ENCODE measurements at regions not wholly inside any gene's neighbourhood (a gene's known extent, or its start where the extent isn't known, plus 50 kb on each side); places are given as distances from the start of the nearest gene placed in this dataset.
"Not testable (repeated sequence)": the region's sequence is repeated elsewhere in the genome, so short reads cannot be mapped to it uniquely, and the experiment has no call there.

DNA sequence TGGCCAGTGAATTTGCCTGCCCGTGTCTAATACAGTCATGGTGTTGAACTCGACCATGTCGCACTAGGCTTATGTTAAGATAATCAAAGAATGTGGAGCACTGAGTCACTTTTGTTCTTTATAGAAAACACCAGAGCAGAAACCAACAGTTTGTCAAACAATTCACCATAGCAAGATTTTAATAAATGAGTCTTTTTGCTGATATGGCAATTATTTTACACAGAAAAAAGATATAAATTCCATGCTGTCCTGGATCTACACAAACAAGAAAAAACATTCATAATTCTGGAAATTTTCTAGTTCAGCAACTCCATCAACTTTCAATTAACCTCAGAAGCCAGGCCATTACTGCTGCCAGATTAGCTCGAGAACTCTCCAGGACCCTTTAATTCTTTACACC is 208.9 kb downstream of the ZNF608 start:
- Histone ChIP-seq H3K27me3 (ENCODE audit: control insufficient read depth, insufficient read depth, low read length, poor library complexity, severe bottlenecking) (no peaks in the 10 kb centered on the region), H3K9me3 (ENCODE audit: control insufficient read depth, low read length) (no peaks in the 10 kb centered on the region), H3K4me1 (ENCODE audit: control insufficient read depth, insufficient read depth, low read length) (no peaks in the 10 kb centered on the region), H3K4me3 (ENCODE audit: insufficient read depth, low read depth, low read length) (no peak overlapping the region), H3K27ac (ENCODE audit: insufficient read depth, low read depth, low read length, poor library complexity, severe bottlenecking) (no peak overlapping the region), H3K36me3 (ENCODE audit: control insufficient read depth, insufficient read depth, low read length) (no peaks in the 10 kb centered on the region)
- WGBS, 2 experiments = 94 to 97% methylated on average over 4 of the region's 4 CpGs

DNA sequence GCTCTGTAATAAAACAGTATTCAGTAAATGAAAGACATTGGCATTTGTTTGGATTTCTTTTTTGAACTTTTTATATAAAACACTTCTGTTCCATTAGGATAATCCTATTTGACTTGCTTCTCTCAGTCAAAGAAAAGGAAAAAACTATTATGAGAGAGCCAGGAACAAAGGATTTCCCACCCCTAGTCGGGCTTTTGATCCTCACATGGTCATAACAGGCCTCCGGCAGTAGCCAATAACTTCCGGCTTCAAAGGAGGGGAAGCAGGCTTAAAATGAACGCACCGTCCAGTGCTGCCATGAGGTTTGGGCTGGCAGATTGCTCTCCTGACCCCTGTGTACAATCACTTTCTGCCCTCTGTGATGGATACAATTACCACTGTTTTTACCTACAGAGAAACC is 209.3 kb downstream of the ZNF608 start:
- 85 to 88% methylated on average over 5 of the region's 5 CpGs for WGBS, 2 experiments
- Histone ChIP-seq H3K27ac (ENCODE audit: insufficient read depth, low read depth, low read length, poor library complexity, severe bottlenecking) (no peak overlapping the region), H3K9me3 (ENCODE audit: control insufficient read depth, low read length) (no peaks in the 10 kb centered on the region), H3K27me3 (ENCODE audit: control insufficient read depth, insufficient read depth, low read length, poor library complexity, severe bottlenecking) (no peaks in the 10 kb centered on the region), H3K4me1 (ENCODE audit: control insufficient read depth, insufficient read depth, low read length) (no peaks in the 10 kb centered on the region), H3K4me3 (ENCODE audit: insufficient read depth, low read depth, low read length) (no peak overlapping the region), H3K36me3 (ENCODE audit: control insufficient read depth, insufficient read depth, low read length) (no peaks in the 10 kb centered on the region)

DNA sequence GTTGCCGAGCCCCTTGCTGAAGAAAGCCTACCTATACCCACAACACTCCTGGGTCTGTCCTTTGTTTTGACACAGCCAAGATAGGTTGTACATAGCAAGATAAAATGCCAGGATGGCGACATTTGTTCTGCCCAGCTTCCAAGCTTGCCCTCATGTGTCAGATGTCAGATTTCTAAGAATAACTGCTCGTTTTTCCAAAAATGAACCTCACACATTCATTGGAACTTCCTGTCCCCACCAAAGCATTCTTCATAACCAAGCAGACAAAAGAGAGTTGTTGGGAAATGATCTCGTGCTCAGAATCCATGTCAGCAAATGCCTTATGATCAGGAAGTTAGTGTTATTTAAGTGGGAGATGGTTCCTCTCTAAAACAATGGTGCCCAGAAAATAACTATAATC is 210.1 kb downstream of the ZNF608 start:
- no peak overlapping the region for H3K27ac ChIP-seq (ENCODE audit: insufficient read depth, low read depth, low read length, poor library complexity, severe bottlenecking)
- H3K4me1 ChIP-seq (ENCODE audit: control insufficient read depth, insufficient read depth, low read length) = no peaks in the 10 kb centered on the region
- H3K9me3 ChIP-seq (ENCODE audit: control insufficient read depth, low read length) = no peaks in the 10 kb centered on the region
- H3K27me3 ChIP-seq (ENCODE audit: control insufficient read depth, insufficient read depth, low read length, poor library complexity, severe bottlenecking) = no peaks in the 10 kb centered on the region
- 93 to 97% methylated on average over 3 to 4 of the region's 4 CpGs for WGBS, 2 experiments
- H3K36me3 ChIP-seq (ENCODE audit: control insufficient read depth, insufficient read depth, low read length) = no peaks in the 10 kb centered on the region
- H3K4me3 ChIP-seq (ENCODE audit: insufficient read depth, low read depth, low read length) = no peak overlapping the region

DNA sequence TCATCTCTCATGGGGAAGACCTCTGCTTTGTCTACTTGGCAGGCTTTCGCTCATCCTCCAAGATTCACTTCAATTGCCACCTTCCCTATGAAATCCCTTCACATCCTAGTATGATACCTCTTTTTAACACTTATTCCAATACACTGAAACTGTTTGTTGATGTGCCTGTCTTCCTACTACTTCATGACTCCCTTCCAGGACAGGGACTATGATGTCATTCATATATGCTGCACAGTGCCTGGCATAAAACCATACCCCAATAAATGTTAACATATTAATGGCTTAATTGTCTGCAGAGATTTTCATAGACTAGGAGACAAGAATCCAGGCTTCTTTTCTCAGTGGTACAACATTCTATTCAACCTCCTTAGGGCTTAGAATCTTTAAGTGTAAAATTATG is 215.5 kb downstream of the ZNF608 start:
- H3K36me3 ChIP-seq (ENCODE audit: control insufficient read depth, insufficient read depth, low read length) = no peaks in the 10 kb centered on the region
- H3K4me3 ChIP-seq (ENCODE audit: insufficient read depth, low read depth, low read length) = no peak overlapping the region
- 91 to 92% methylated on average over 1 of the region's 1 CpG for WGBS, 2 experiments
- H3K4me1 ChIP-seq (ENCODE audit: control insufficient read depth, insufficient read depth, low read length) = no peaks in the 10 kb centered on the region
- H3K27ac ChIP-seq (ENCODE audit: insufficient read depth, low read depth, low read length, poor library complexity, severe bottlenecking) = no peak overlapping the region
- H3K27me3 ChIP-seq (ENCODE audit: control insufficient read depth, insufficient read depth, low read length, poor library complexity, severe bottlenecking) = no peaks in the 10 kb centered on the region
- no peaks in the 10 kb centered on the region for H3K9me3 ChIP-seq (ENCODE audit: control insufficient read depth, low read length)

DNA sequence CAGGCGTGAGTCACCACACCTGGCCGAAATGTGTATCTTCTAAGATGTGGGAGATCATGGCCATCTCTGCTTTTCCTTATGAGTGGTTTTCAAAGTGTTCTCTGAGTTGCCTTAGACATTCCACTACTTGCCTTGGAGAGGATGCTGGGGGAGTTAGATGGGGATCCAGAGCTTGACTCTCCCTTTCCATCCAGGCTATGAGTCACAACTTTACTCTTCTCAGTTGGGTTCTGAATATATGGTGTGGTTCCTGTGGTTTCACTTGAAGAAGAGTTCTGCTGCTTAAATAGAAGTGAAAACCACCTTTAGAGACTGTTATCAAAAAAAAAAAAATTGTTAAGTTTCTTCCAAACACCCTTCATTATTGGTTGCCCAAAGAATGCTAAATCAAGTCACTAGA is 217.6 kb downstream of the ZNF608 start:
- H3K27me3 ChIP-seq (ENCODE audit: control insufficient read depth, insufficient read depth, low read length, poor library complexity, severe bottlenecking) = no peaks in the 10 kb centered on the region
- H3K27ac ChIP-seq (ENCODE audit: insufficient read depth, low read depth, low read length, poor library complexity, severe bottlenecking) = no peak overlapping the region
- H3K4me1 ChIP-seq (ENCODE audit: control insufficient read depth, insufficient read depth, low read length) = no peaks in the 10 kb centered on the region
- H3K9me3 ChIP-seq (ENCODE audit: control insufficient read depth, low read length) = no peaks in the 10 kb centered on the region
- WGBS, 2 experiments = 96 to 98% methylated on average over 2 of the region's 2 CpGs
- no peaks in the 10 kb centered on the region for H3K36me3 ChIP-seq (ENCODE audit: control insufficient read depth, insufficient read depth, low read length)
- H3K4me3 ChIP-seq (ENCODE audit: insufficient read depth, low read depth, low read length) = no peak overlapping the region

DNA sequence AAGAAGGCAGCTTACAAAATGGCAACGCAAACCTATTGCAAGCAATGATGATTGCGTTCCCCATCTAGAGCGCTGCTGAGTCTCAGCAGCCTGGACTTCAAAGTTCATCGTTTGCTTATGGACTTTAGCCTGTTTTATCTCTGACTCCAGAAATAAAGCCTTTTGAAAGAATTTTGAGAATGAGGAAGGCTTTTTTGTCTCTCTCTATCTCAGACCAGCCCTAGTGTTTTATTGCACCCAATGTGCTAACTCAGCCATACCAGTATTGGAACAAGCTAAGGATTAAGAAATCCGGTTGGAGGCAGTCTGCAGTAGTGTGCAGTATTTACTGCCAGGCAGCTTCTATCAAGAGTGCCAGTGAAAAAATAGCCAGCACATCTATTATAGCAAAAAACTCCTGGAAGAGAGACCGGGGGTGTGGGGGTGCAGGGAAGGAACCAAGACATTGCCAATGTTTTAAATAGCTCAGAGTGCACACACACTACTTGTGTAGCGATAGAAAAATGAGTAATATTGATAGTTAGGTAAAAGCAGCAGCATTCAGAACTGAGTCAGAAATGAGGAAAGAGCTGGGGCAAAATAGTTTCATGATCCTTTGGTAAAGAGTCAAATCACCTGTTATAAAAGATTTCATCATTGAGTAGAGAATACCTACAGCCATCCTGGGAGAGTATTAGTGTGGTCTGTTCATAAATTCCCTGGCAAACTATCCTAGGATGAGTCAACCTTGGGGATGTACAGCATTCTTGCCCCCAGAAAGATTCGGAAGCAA is 219.0 kb downstream of the ZNF608 start:
- H3K4me3 ChIP-seq (ENCODE audit: insufficient read depth, low read depth, low read length) = no peak overlapping the region
- H3K36me3 ChIP-seq (ENCODE audit: control insufficient read depth, insufficient read depth, low read length) = no peaks in the 10 kb centered on the region
- no peaks in the 10 kb centered on the region for H3K9me3 ChIP-seq (ENCODE audit: control insufficient read depth, low read length)
- H3K27ac ChIP-seq (ENCODE audit: insufficient read depth, low read depth, low read length, poor library complexity, severe bottlenecking) = no peak overlapping the region
- 95% methylated on average over 8 of the region's 8 CpGs for WGBS, 2 experiments
- H3K27me3 ChIP-seq (ENCODE audit: control insufficient read depth, insufficient read depth, low read length, poor library complexity, severe bottlenecking) = no peaks in the 10 kb centered on the region
- no peaks in the 10 kb centered on the region for H3K4me1 ChIP-seq (ENCODE audit: control insufficient read depth, insufficient read depth, low read length)

DNA sequence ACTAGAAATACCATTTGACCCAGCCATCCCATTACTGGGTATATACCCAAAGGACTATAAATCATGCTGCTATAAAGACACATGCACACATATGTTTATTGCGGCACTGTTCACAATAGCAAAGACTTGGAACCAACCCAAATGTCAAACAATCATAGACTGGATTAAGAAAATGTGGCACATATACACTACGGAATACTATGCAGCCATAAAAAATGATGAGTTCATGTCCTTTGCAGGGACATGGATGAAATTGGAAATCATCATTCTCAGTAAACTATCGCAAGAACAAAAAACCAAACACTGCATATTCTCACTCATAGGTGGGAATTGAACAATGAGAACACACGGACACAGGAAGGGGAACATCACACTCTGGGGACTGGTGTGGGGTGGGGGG is 220.4 kb downstream of the ZNF608 start:
- WGBS, 2 experiments = 80 to 96% methylated on average over 1 to 2 of the region's 4 CpGs
- H3K27me3 ChIP-seq (ENCODE audit: control insufficient read depth, insufficient read depth, low read length, poor library complexity, severe bottlenecking); H3K4me1 ChIP-seq (ENCODE audit: control insufficient read depth, insufficient read depth, low read length); H3K27ac ChIP-seq (ENCODE audit: insufficient read depth, low read depth, low read length, poor library complexity, severe bottlenecking); H3K36me3 ChIP-seq (ENCODE audit: control insufficient read depth, insufficient read depth, low read length); H3K4me3 ChIP-seq (ENCODE audit: insufficient read depth, low read depth, low read length); H3K9me3 ChIP-seq (ENCODE audit: control insufficient read depth, low read length): not testable (repeated sequence)

DNA sequence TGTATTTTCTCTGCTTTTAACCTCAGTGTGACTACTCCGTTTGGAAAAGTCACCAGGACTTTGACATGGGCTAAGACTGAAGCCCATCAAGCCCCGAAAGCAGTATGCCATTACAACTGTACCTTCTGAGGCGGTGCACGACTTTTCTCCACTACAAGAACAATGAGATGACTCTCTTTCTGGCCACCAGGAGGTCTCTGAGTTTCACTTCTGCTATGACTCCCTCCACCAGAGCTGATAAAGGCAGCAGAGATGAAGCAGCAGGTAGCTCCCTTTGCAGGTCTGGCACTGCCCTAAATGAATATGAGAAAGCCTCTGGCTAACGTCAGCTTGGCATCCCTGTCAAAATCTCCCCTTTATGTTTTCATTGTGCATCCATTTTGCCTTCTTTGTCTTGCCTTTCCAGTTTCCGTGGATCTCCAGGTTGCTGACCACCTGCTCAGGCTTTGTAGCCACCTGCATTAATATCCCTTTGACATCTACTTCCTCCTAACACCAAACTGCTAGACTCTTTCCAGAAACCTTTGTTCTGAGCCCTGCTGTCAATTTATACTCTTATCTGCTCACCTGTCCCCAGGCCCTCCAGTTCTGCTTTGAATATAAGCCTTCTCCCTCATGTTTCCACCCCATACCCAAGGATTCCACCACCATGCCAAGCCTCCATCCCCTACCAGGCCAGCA is 221.7 kb downstream of the ZNF608 start:
- Histone ChIP-seq H3K27ac (ENCODE audit: insufficient read depth, low read depth, low read length, poor library complexity, severe bottlenecking) (no peak overlapping the region), H3K4me3 (ENCODE audit: insufficient read depth, low read depth, low read length) (no peak overlapping the region), H3K4me1 (ENCODE audit: control insufficient read depth, insufficient read depth, low read length) (no peaks in the 10 kb centered on the region), H3K27me3 (ENCODE audit: control insufficient read depth, insufficient read depth, low read length, poor library complexity, severe bottlenecking) (no peaks in the 10 kb centered on the region), H3K9me3 (ENCODE audit: control insufficient read depth, low read length) (no peaks in the 10 kb centered on the region), H3K36me3 (ENCODE audit: control insufficient read depth, insufficient read depth, low read length) (no peaks in the 10 kb centered on the region)
- 90 to 91% methylated on average over 6 of the region's 6 CpGs for WGBS, 2 experiments

DNA sequence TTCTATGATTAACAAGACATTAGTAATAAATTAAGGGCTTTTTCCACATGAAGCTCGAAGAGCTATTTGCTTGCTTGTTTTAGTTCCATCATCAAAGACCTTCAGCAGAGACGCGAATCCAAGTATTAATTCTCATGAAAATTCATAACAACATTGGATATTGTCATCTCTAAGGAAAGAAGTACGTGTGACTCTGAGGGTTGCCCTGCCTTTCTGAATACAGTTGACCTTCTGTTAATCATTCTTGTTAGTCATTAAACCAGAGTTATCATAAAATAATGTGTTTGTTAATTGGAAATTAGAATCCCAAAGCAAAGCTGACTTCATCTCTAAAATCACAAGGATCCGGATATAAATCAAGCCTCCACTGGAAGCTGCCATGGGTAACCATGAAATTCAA is 222.5 kb downstream of the ZNF608 start:
- Histone ChIP-seq H3K9me3 (ENCODE audit: control insufficient read depth, low read length) (no peaks in the 10 kb centered on the region), H3K27me3 (ENCODE audit: control insufficient read depth, insufficient read depth, low read length, poor library complexity, severe bottlenecking) (no peaks in the 10 kb centered on the region), H3K27ac (ENCODE audit: insufficient read depth, low read depth, low read length, poor library complexity, severe bottlenecking) (no peak overlapping the region), H3K4me1 (ENCODE audit: control insufficient read depth, insufficient read depth, low read length) (no peaks in the 10 kb centered on the region), H3K36me3 (ENCODE audit: control insufficient read depth, insufficient read depth, low read length) (no peaks in the 10 kb centered on the region), H3K4me3 (ENCODE audit: insufficient read depth, low read depth, low read length) (no peak overlapping the region)
- WGBS, 2 experiments = 93 to 99% methylated on average over 5 of the region's 5 CpGs

DNA sequence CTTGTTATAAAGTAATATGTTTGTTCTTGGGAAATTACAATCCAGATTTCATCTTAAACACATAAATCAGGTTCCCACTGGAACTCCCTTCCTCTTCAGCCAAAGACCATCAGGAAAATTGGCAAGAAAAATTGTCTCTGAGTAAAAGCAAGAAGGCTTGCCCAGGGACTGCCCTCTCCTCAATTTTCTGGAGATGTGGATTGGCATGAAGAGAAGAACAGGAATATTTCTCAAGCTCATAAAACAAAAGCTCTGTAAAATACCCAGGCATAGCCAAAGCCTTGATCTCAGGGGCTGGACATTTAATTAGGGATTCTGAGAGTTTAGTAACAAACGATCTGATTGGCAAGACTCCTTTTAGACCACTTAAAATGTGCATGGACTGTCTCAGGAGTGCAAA is 223.4 kb downstream of the ZNF608 start:
- Histone ChIP-seq H3K27ac (ENCODE audit: insufficient read depth, low read depth, low read length, poor library complexity, severe bottlenecking) (no peak overlapping the region), H3K9me3 (ENCODE audit: control insufficient read depth, low read length) (no peaks in the 10 kb centered on the region), H3K36me3 (ENCODE audit: control insufficient read depth, insufficient read depth, low read length) (no peaks in the 10 kb centered on the region), H3K27me3 (ENCODE audit: control insufficient read depth, insufficient read depth, low read length, poor library complexity, severe bottlenecking) (no peaks in the 10 kb centered on the region), H3K4me3 (ENCODE audit: insufficient read depth, low read depth, low read length) (no peak overlapping the region), H3K4me1 (ENCODE audit: control insufficient read depth, insufficient read depth, low read length) (no peaks in the 10 kb centered on the region)
- 93% methylated on average over 1 of the region's 1 CpG for WGBS, 2 experiments

All from ectodermal cell (in vitro differentiated cells).